ENCODE measurements at regions not wholly inside any gene's neighbourhood (a gene's known extent, or its start where the extent isn't known, plus 50 kb on each side); places are given as distances from the start of the nearest gene placed in this dataset.

DNA sequence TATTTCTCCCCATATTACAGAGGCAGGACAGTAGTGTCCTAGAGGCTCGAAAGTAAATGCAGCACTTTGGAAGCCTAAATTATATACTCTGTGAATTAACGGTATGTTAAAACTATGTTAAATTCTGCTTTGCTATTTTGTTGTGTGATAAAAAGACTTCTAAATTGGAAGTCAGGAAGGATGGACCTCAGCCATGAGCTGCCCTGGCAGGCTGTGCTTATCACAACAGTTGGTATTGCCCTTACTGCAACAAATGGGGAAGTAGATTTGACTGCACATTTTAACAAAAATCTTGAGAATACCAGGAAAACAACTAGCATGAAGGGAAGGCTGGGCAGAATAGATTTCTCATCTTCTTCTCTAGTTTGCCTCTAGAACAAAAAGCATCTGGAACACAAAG lies 706.6 kb downstream of the SI start:
- ATAC-seq (ENCODE audit: insufficient number of reproducible peaks, low FRiP score, low read depth) (no peak), DNase-seq (ENCODE audit: low spot score) (no peak)
- Histone ChIP-seq H3K9me3 (no peaks in the 10 kb centered on the region), H3K27ac (no peak overlapping the region), H3K4me3 (no peak overlapping the region), H3K36me3 (no peaks in the 10 kb centered on the region), H3K27me3 (replicated peaks; ENCODE audit: insufficient read depth) (no peaks in the 10 kb centered on the region), H3K4me1 (ENCODE audit: control insufficient read depth in 1 of 2, low read depth in 2 of 2) (no peaks in the 10 kb centered on the region)
- TF ChIP-seq CTCF (IDR thresholded peaks at IDR 0.05), result no peak

GRCh38 chr3:164370970-164371369 lies 707.3 kb downstream of the SI start:
- Histone ChIP-seq H3K9me3 (no peaks in the 10 kb centered on the region), H3K27me3 (replicated peaks; ENCODE audit: insufficient read depth) (no peaks in the 10 kb centered on the region), H3K36me3 (no peaks in the 10 kb centered on the region), H3K4me1 (ENCODE audit: control insufficient read depth in 1 of 2, low read depth in 2 of 2) (no peaks in the 10 kb centered on the region), H3K4me3 (no peak overlapping the region), H3K27ac (no peak overlapping the region)
- DNase-seq (ENCODE audit: low spot score), result no peak
- TF ChIP-seq CTCF (IDR thresholded peaks at IDR 0.05), result no peak
- ATAC-seq (ENCODE audit: insufficient number of reproducible peaks, low FRiP score, low read depth), result no peak

GRCh38 chr3:164365242-164365641 lies 713.1 kb downstream of the SI start:
- no peaks in the 10 kb centered on the region for H3K36me3 ChIP-seq
- no peak for TF ChIP-seq CTCF (IDR thresholded peaks at IDR 0.05)
- no peak for DNase-seq (ENCODE audit: low spot score)

GRCh38 chr3:164364111-164364510 lies 714.2 kb downstream of the SI start:
- ATAC-seq (ENCODE audit: insufficient number of reproducible peaks, low FRiP score, low read depth) (no peak), DNase-seq (ENCODE audit: low spot score) (no peak)
- TF ChIP-seq CTCF (IDR thresholded peaks at IDR 0.05), result no peak
- Histone ChIP-seq H3K9me3 (no peaks in the 10 kb centered on the region), H3K27ac (no peak overlapping the region), H3K27me3 (replicated peaks; ENCODE audit: insufficient read depth) (no peaks in the 10 kb centered on the region), H3K4me3 (no peak overlapping the region), H3K4me1 (ENCODE audit: control insufficient read depth in 1 of 2, low read depth in 2 of 2) (no peaks in the 10 kb centered on the region), H3K36me3 (no peaks in the 10 kb centered on the region)

More at GRCh38 chr3:164365242-164365641, 713.1 kb downstream of the SI start:
- Histone ChIP-seq H3K27me3 (replicated peaks; ENCODE audit: insufficient read depth) (no peaks in the 10 kb centered on the region), H3K9me3 (no peaks in the 10 kb centered on the region), H3K4me3 (no peak overlapping the region), H3K4me1 (ENCODE audit: control insufficient read depth in 1 of 2, low read depth in 2 of 2) (no peaks in the 10 kb centered on the region), H3K27ac (no peak overlapping the region)
- ATAC-seq (ENCODE audit: insufficient number of reproducible peaks, low FRiP score, low read depth), result no peak

GRCh38 chr3:164360738-164361406 lies 717.4 kb downstream of the SI start:
- ATAC-seq (ENCODE audit: insufficient number of reproducible peaks, low FRiP score, low read depth) (no peak), DNase-seq (ENCODE audit: low spot score) (no peak)
- Histone ChIP-seq H3K27ac (no peak overlapping the region), H3K4me1 (ENCODE audit: control insufficient read depth in 1 of 2, low read depth in 2 of 2) (no peaks in the 10 kb centered on the region), H3K27me3 (replicated peaks; ENCODE audit: insufficient read depth) (no peaks in the 10 kb centered on the region), H3K4me3 (no peak overlapping the region), H3K9me3 (no peaks in the 10 kb centered on the region), H3K36me3 (no peaks in the 10 kb centered on the region)
- TF ChIP-seq CTCF (IDR thresholded peaks at IDR 0.05), result no peak

Measured in thoracic aorta (tissue), 2 donors.